ENCODE measurements at regions not wholly inside any gene's neighbourhood (a gene's known extent, or its start where the extent isn't known, plus 50 kb on each side); places are given as distances from the start of the nearest gene placed in this dataset.

- ChIA-PET POLR2A (no interaction called here), CTCF (no interaction called here)
- DNase-seq (ENCODE audit: extremely low spot score): no peak
- TF ChIP-seq ARNT (IDR thresholded peaks at IDR 0.05) (no peak), PKNOX1 (IDR thresholded peaks at IDR 0.05) (no peak), SP1 (IDR thresholded peaks at IDR 0.05) (no peak), LEF1 (IDR thresholded peaks at IDR 0.05; ENCODE audit: borderline replicate concordance) (no peak), FOXK2 (IDR thresholded peaks at IDR 0.05) (no peak), BHLHE40 (IDR thresholded peaks at IDR 0.05; ENCODE audit: borderline replicate concordance) (no peak), FOXA1 (IDR thresholded peaks at IDR 0.05) (no peak), ZNF384 (IDR thresholded peaks at IDR 0.05) (no peak), FOXM1 (IDR thresholded peaks at IDR 0.05; ENCODE audit: borderline replicate concordance) (no peak), SUZ12 (IDR thresholded peaks at IDR 0.05) (no peak)
Measured at GRCh38 chr14:84217066-84217465, 1312.9 kb upstream of the FLRT2 start.

GRCh38 chr14:84225268-84225667 is 1304.7 kb upstream of the FLRT2 start:
- ChIA-PET CTCF (no interaction called here), POLR2A (no interaction called here)
- no peak for TF ChIP-seq LEF1 (IDR thresholded peaks at IDR 0.05; ENCODE audit: borderline replicate concordance)
- no peak for TF ChIP-seq FOXM1 (IDR thresholded peaks at IDR 0.05; ENCODE audit: borderline replicate concordance)
- no peak for TF ChIP-seq SP1 (IDR thresholded peaks at IDR 0.05)
- TF ChIP-seq FOXK2 (IDR thresholded peaks at IDR 0.05): no peak
- TF ChIP-seq SUZ12 (IDR thresholded peaks at IDR 0.05): no peak
- TF ChIP-seq FOXA1 (IDR thresholded peaks at IDR 0.05): no peak
- no peak for TF ChIP-seq HDGF (IDR thresholded peaks at IDR 0.05; ENCODE audit: borderline replicate concordance)
- no peak for TF ChIP-seq BHLHE40 (IDR thresholded peaks at IDR 0.05; ENCODE audit: borderline replicate concordance)
- no peak for TF ChIP-seq TARDBP (IDR thresholded peaks at IDR 0.05)
- TF ChIP-seq NFRKB (IDR thresholded peaks at IDR 0.05): no peak
- no peak for TF ChIP-seq CTBP1 (IDR thresholded peaks at IDR 0.05; ENCODE audit: borderline replicate concordance)
- TF ChIP-seq PKNOX1 (IDR thresholded peaks at IDR 0.05): no peak
- no peak for TF ChIP-seq ARNT (IDR thresholded peaks at IDR 0.05)
- no peak for TF ChIP-seq L3MBTL2 (conservative IDR thresholded peaks at IDR 0.05)
- no peak for TF ChIP-seq ELF4 (IDR thresholded peaks at IDR 0.05)
- TF ChIP-seq ZNF384 (IDR thresholded peaks at IDR 0.05): no peak
- DNase-seq (ENCODE audit: extremely low spot score): no peak

- no peak for DNase-seq (ENCODE audit: extremely low spot score)
- CTCF ChIA-PET: no interaction called here
- TF ChIP-seq TARDBP (IDR thresholded peaks at IDR 0.05) (no peak), LEF1 (IDR thresholded peaks at IDR 0.05; ENCODE audit: borderline replicate concordance) (no peak), FOXM1 (IDR thresholded peaks at IDR 0.05; ENCODE audit: borderline replicate concordance) (no peak), PKNOX1 (IDR thresholded peaks at IDR 0.05) (no peak), HDGF (IDR thresholded peaks at IDR 0.05; ENCODE audit: borderline replicate concordance) (no peak), BHLHE40 (IDR thresholded peaks at IDR 0.05; ENCODE audit: borderline replicate concordance) (no peak), FOXA1 (IDR thresholded peaks at IDR 0.05) (no peak), NFRKB (IDR thresholded peaks at IDR 0.05) (no peak), ARNT (IDR thresholded peaks at IDR 0.05) (no peak), SP1 (IDR thresholded peaks at IDR 0.05) (no peak), ELF4 (IDR thresholded peaks at IDR 0.05) (no peak), ZNF384 (IDR thresholded peaks at IDR 0.05) (no peak)
- POLR2A ChIA-PET: no interaction called here
Measured at GRCh38 chr14:84228702-84229101, 1301.2 kb upstream of the FLRT2 start.

- POLR2A ChIA-PET: no interaction called here
- no peak for DNase-seq (ENCODE audit: extremely low spot score)
- no peak for TF ChIP-seq NFRKB (IDR thresholded peaks at IDR 0.05)
- TF ChIP-seq L3MBTL2 (conservative IDR thresholded peaks at IDR 0.05): no peak
- CTCF ChIA-PET: no interaction called here
Measured at GRCh38 chr14:84234281-84234680, 1295.7 kb upstream of the FLRT2 start.

- CTCF ChIA-PET: no interaction called here
- TF ChIP-seq ELF4 (IDR thresholded peaks at IDR 0.05): no peak
- TF ChIP-seq SUZ12 (IDR thresholded peaks at IDR 0.05): no peak
- TF ChIP-seq ZNF384 (IDR thresholded peaks at IDR 0.05): no peak
- TF ChIP-seq FOXM1 (IDR thresholded peaks at IDR 0.05; ENCODE audit: borderline replicate concordance): no peak
- no peak for TF ChIP-seq BHLHE40 (IDR thresholded peaks at IDR 0.05; ENCODE audit: borderline replicate concordance)
- no peak for TF ChIP-seq FOXK2 (IDR thresholded peaks at IDR 0.05)
- no peak for TF ChIP-seq CTBP1 (IDR thresholded peaks at IDR 0.05; ENCODE audit: borderline replicate concordance)
- TF ChIP-seq FOXA1 (IDR thresholded peaks at IDR 0.05): no peak
- no peak for DNase-seq (ENCODE audit: extremely low spot score)
- POLR2A ChIA-PET: no interaction called here
Measured at GRCh38 chr14:84236290-84236689, 1293.7 kb upstream of the FLRT2 start.

- TF ChIP-seq BHLHE40 (IDR thresholded peaks at IDR 0.05; ENCODE audit: borderline replicate concordance) (no peak), FOXA1 (IDR thresholded peaks at IDR 0.05) (no peak), FOXM1 (IDR thresholded peaks at IDR 0.05; ENCODE audit: borderline replicate concordance) (no peak), SUZ12 (IDR thresholded peaks at IDR 0.05) (no peak), HDGF (IDR thresholded peaks at IDR 0.05; ENCODE audit: borderline replicate concordance) (no peak), ELF4 (IDR thresholded peaks at IDR 0.05) (no peak), CTBP1 (IDR thresholded peaks at IDR 0.05; ENCODE audit: borderline replicate concordance) (no peak), NFRKB (IDR thresholded peaks at IDR 0.05) (no peak), ARNT (IDR thresholded peaks at IDR 0.05) (no peak), TARDBP (IDR thresholded peaks at IDR 0.05) (no peak), L3MBTL2 (conservative IDR thresholded peaks at IDR 0.05) (no peak), PKNOX1 (IDR thresholded peaks at IDR 0.05) (no peak), LEF1 (IDR thresholded peaks at IDR 0.05; ENCODE audit: borderline replicate concordance) (no peak)
- ChIA-PET POLR2A (no interaction called here), CTCF (no interaction called here)
- DNase-seq (ENCODE audit: extremely low spot score): no peak
Measured at GRCh38 chr14:84237881-84238280, 1292.1 kb upstream of the FLRT2 start.
